Cardiac fibroblast (primary cell): ENCODE measurements at regions not wholly inside any gene's neighbourhood (a gene's known extent, or its start where the extent isn't known, plus 50 kb on each side); places are given as distances from the start of the nearest gene placed in this dataset.

Experiments used
- DNase-seq, 2 donors: peaks; one replicate each; pipeline versions ENCODE4 v3.0.0 to v3.0.0-alpha.2; 2010; ENCODE audit warnings: low read depth in 2 of 2
- H3K4me3 ChIP-seq, 2 donors: replicated peaks in 1 of 2; 1 replicate in 1 of 2; 2 replicates in 1 of 2; pipeline ENCODE4 v1.5.1; 2011; ENCODE audit warnings: low read depth in 2 of 2, low read length in 2 of 2, mild to moderate bottlenecking in 2 of 2, moderate library complexity in 1 of 2
- CTCF ChIP-seq: IDR thresholded peaks from one replicate; pipeline ENCODE4 v1.5.1; 2011; ENCODE audit warnings: low read depth, mild to moderate bottlenecking, low read length, inconsistent platforms

GRCh38 chr5:82738681-82739269 lies 338.4 kb downstream of the TMEM167A start:
- no peak for DNase-seq
- no peak for TF ChIP-seq CTCF
- no peak overlapping the region for H3K4me3 ChIP-seq

GRCh38 chr5:82735160-82735789 lies 341.9 kb downstream of the TMEM167A start:
- TF ChIP-seq CTCF = no peak
- peak; percentile 49 to 77 for DNase-seq
- H3K4me3 ChIP-seq = no peak overlapping the region

GRCh38 chr5:82734347-82734746 lies 342.8 kb downstream of the TMEM167A start:
- no peak for TF ChIP-seq CTCF
- no peak overlapping the region for H3K4me3 ChIP-seq
- DNase-seq = peak; percentile 9 to 27

- TF ChIP-seq CTCF = no peak
- no peak overlapping the region for H3K4me3 ChIP-seq
- no peak for DNase-seq
Observed at GRCh38 chr5:82730913-82731312, 346.3 kb downstream of the TMEM167A start.

GRCh38 chr5:82728926-82729702 lies 348.1 kb downstream of the TMEM167A start:
- no peak for TF ChIP-seq CTCF
- no peak overlapping the region for H3K4me3 ChIP-seq
- DNase-seq = no peak

GRCh38 chr5:82723168-82723567 lies 354.0 kb downstream of the TMEM167A start:
- TF ChIP-seq CTCF = no peak
- DNase-seq = no peak
- no peak overlapping the region for H3K4me3 ChIP-seq
